PC-9 (cell line): ENCODE measurements at regions not wholly inside any gene's neighbourhood (a gene's known extent, or its start where the extent isn't known, plus 50 kb on each side); places are given as distances from the start of the nearest gene placed in this dataset.

Experiments used
- BruUV-seq: library from RNA; stranded (reverse); fragments of 400-500 nt; replicated peaks from 2 replicates; lab custom pipeline; 2021; lab: Mats Ljungman, UMichigan
- CTCF ChIA-PET: fragments of 300-600 bp; sonication (Branson Sonifier 250); formaldehyde crosslinking; loops from one replicate; lab custom pipeline; 2022; ENCODE audit warnings: antibody characterized with exemption; lab: Charles Lee
- POLR2A ChIA-PET: fragments of 300-600 bp; sonication (Branson Sonifier 250); formaldehyde crosslinking; loops from one replicate; lab custom pipeline; 2022; ENCODE audit warnings: antibody characterized with exemption; ENCODE audit not compliant: unreplicated experiment; lab: Charles Lee
- DNase-seq, 2 experiments: peaks; one replicate each; pipeline versions ENCODE4 v3.0.0 to v3.0.0-alpha.2; 2015 to 2022; ENCODE audit warnings: mixed read lengths in 1 of 2
- H2AFZ ChIP-seq: fragments of 200-600 bp; sonication (generic); 2 replicates; pipeline ENCODE4 v1.8.1; 2017; ENCODE audit warnings: antibody characterized with exemption
- H3F3A ChIP-seq: fragments of 200-600 bp; sonication (generic); 2 replicates; pipeline ENCODE4 v1.8.1; 2017; ENCODE audit warnings: antibody characterized with exemption, mild to moderate bottlenecking, low read depth; ENCODE audit not compliant: insufficient read depth
- H3K27ac ChIP-seq: fragments of 200-600 bp; sonication (generic); 2 replicates; pipeline ENCODE4 v1.6.1; 2016; ENCODE audit warnings: mixed run types
- H3K27me3 ChIP-seq: fragments of 200-600 bp; sonication (generic); 2 replicates; pipeline ENCODE4 v1.6.1; 2016; ENCODE audit warnings: low read depth, mixed run types; ENCODE audit not compliant: insufficient read depth
- H3K36me3 ChIP-seq: fragments of 200-600 bp; sonication (generic); 2 replicates; pipeline ENCODE4 v1.6.1; 2016; ENCODE audit warnings: low read depth, mixed run types
- H3K4me1 ChIP-seq: fragments of 200-600 bp; sonication (generic); replicated peaks from 2 replicates; pipeline ENCODE4 v1.6.1; 2016; ENCODE audit warnings: mixed run types; ENCODE audit not compliant: insufficient read depth
- H3K4me2 ChIP-seq: fragments of 200-600 bp; sonication (generic); 2 replicates; pipeline ENCODE4 v1.6.1; 2017; ENCODE audit warnings: mixed run types
- H3K4me3 ChIP-seq: fragments of 200-600 bp; sonication (generic); 2 replicates; pipeline ENCODE4 v1.6.1; 2016; ENCODE audit warnings: mixed run types
- H3K79me2 ChIP-seq: fragments of 200-600 bp; sonication (generic); 2 replicates; pipeline ENCODE4 v1.6.1; 2017; ENCODE audit warnings: low read depth, mixed run types
- H3K9me2 ChIP-seq: fragments of 200-600 bp; sonication (generic); 2 replicates; pipeline ENCODE4 v1.8.1; 2017; ENCODE audit warnings: mild to moderate bottlenecking; ENCODE audit not compliant: insufficient read depth
- H3K9me3 ChIP-seq: fragments of 200-600 bp; sonication (generic); 2 replicates; pipeline ENCODE4 v1.8.1; 2016; ENCODE audit warnings: low read depth; ENCODE audit not compliant: insufficient read depth
- H4K20me1 ChIP-seq: fragments of 200-600 bp; sonication (generic); 2 replicates; pipeline ENCODE4 v1.8.1; 2017; ENCODE audit not compliant: insufficient read depth
- CTCF ChIP-seq: fragments of 200-600 bp; sonication (generic); conservative IDR thresholded peaks from 2 replicates; pipeline ENCODE4 v1.6.1; 2017; ENCODE audit warnings: mixed run types, antibody characterized with exemption, mild to moderate bottlenecking, moderate library complexity
- EZH2 ChIP-seq: fragments of 200-600 bp; sonication (generic); IDR thresholded peaks from 2 replicates; pipeline ENCODE4 v1.8.0; 2017; ENCODE audit warnings: antibody characterized with exemption, low read depth
- intact Hi-C: fragments of 100-400 bp; cut with micrococcal nuclease; formaldehyde crosslinking; loops from one replicate; pipeline ENCODE4 v1.10.0; 2022; ENCODE audit not compliant: unreplicated experiment

GRCh38 chr3:78013653-78014052, 973.8 kb downstream of the ROBO2 start:
- no peaks in the 10 kb centered on the region for H3K79me2 ChIP-seq
- no peak for DNase-seq
- no peaks in the 10 kb centered on the region for H3K9me3 ChIP-seq
- no peaks in the 10 kb centered on the region for H4K20me1 ChIP-seq
- no peak overlapping the region for H3K4me3 ChIP-seq
- no peaks in the 10 kb centered on the region for H3K36me3 ChIP-seq
- no peaks in the 10 kb centered on the region for H3F3A ChIP-seq
- no peaks in the 10 kb centered on the region for H3K4me1 ChIP-seq
- no peaks in the 10 kb centered on the region for H3K27me3 ChIP-seq
- intact Hi-C loops, result no loop called here
- no peak overlapping the region; the same call in 1 of the 2 replicates for H2AFZ ChIP-seq
- CTCF ChIA-PET, result no interaction called here
- BruUV-seq, result no TSS peak
- H3K9me2 ChIP-seq, result no peaks in the 10 kb centered on the region; the same call in 1 of the 2 replicates
- no peak overlapping the region for H3K4me2 ChIP-seq
- TF ChIP-seq CTCF (no peak), EZH2 (no peak)
- POLR2A ChIA-PET, result no interaction called here
- no peak overlapping the region for H3K27ac ChIP-seq

GRCh38 chr3:78015856-78016255, 976.0 kb downstream of the ROBO2 start:
- Histone ChIP-seq H2AFZ (no peak overlapping the region), H3K4me3 (no peak overlapping the region), H3F3A (no peaks in the 10 kb centered on the region), H3K9me2 (no peaks in the 10 kb centered on the region; the same call in 1 of the 2 replicates), H4K20me1 (no peaks in the 10 kb centered on the region), H3K9me3 (no peaks in the 10 kb centered on the region), H3K27ac (no peak overlapping the region), H3K27me3 (no peaks in the 10 kb centered on the region), H3K4me1 (no peaks in the 10 kb centered on the region), H3K79me2 (no peaks in the 10 kb centered on the region), H3K4me2 (no peak overlapping the region), H3K36me3 (no peaks in the 10 kb centered on the region)
- BruUV-seq, result no TSS peak
- TF ChIP-seq CTCF (no peak), EZH2 (no peak)
- CTCF ChIA-PET, result no interaction called here
- no peak for DNase-seq
- POLR2A ChIA-PET, result no interaction called here
- intact Hi-C loops, result no loop called here

GRCh38 chr3:78021710-78022109, 981.8 kb downstream of the ROBO2 start:
- TF ChIP-seq CTCF, result no peak
- TF ChIP-seq EZH2, result no peak
- ChIA-PET POLR2A (no interaction called here), CTCF (no interaction called here)
- Histone ChIP-seq H3K27ac (no peak overlapping the region), H3K36me3 (no peaks in the 10 kb centered on the region), H3F3A (no peaks in the 10 kb centered on the region), H3K79me2 (no peaks in the 10 kb centered on the region), H3K4me3 (no peak overlapping the region), H3K4me2 (no peak overlapping the region), H2AFZ (no peak overlapping the region), H4K20me1 (no peaks in the 10 kb centered on the region), H3K27me3 (no peaks in the 10 kb centered on the region), H3K9me3 (no peaks in the 10 kb centered on the region), H3K9me2 (no peaks in the 10 kb centered on the region), H3K4me1 (no peaks in the 10 kb centered on the region)
- BruUV-seq, result no TSS peak
- intact Hi-C loops, result no loop called here
- no peak for DNase-seq
